Parathyroid adenoma (tissue), 2 donors: ENCODE measurements at regions not wholly inside any gene's neighbourhood (a gene's known extent, or its start where the extent isn't known, plus 50 kb on each side); places are given as distances from the start of the nearest gene placed in this dataset.
"Not testable (repeated sequence)": the region's sequence is repeated elsewhere in the genome, so short reads cannot be mapped to it uniquely, and the experiment has no call there.

ENCODE experiments used
- H2AFZ ChIP-seq: fragments of 300-600 bp; sonication (generic); one replicate; pipeline ENCODE4 v1.7.0; 2017; ENCODE audit warnings: antibody characterized with exemption, mild to moderate bottlenecking
- H3K27ac ChIP-seq: fragments of 300-600 bp; sonication (generic); one replicate; pipeline ENCODE4 v1.7.0; 2017
- H3K27me3 ChIP-seq: fragments of 300-600 bp; sonication (generic); one replicate; pipeline ENCODE4 v1.7.0; 2017; ENCODE audit warnings: low read length; ENCODE audit not compliant: control insufficient read depth, insufficient read depth
- H3K36me3 ChIP-seq: fragments of 300-600 bp; sonication (generic); one replicate; pipeline ENCODE4 v1.7.0; 2017; ENCODE audit warnings: low read length; ENCODE audit not compliant: control insufficient read depth, insufficient read depth
- H3K4me1 ChIP-seq: fragments of 300-600 bp; sonication (generic); one replicate; pipeline ENCODE4 v1.7.0; 2017; ENCODE audit warnings: control low read depth
- H3K4me2 ChIP-seq: fragments of 300-600 bp; sonication (generic); one replicate; pipeline ENCODE4 v1.7.0; 2017; ENCODE audit warnings: low read length
- H3K4me3 ChIP-seq: fragments of 300-600 bp; sonication (generic); one replicate; pipeline ENCODE4 v1.7.0; 2017; ENCODE audit warnings: low read depth, low read length
- H3K79me2 ChIP-seq: fragments of 300-600 bp; sonication (generic); one replicate; pipeline ENCODE4 v1.7.0; 2017; ENCODE audit warnings: control low read depth
- H3K9ac ChIP-seq: fragments of 300-600 bp; sonication (generic); one replicate; pipeline ENCODE4 v1.7.0; 2017; ENCODE audit warnings: mild to moderate bottlenecking
- H3K9me3 ChIP-seq: fragments of 300-600 bp; sonication (generic); one replicate; pipeline ENCODE4 v1.7.0; 2017; ENCODE audit warnings: low read length; ENCODE audit not compliant: control insufficient read depth
- CTCF ChIP-seq: fragments of 300-600 bp; sonication (generic); IDR thresholded peaks from one replicate; pipeline ENCODE4 v1.7.0; 2017; ENCODE audit warnings: antibody characterized with exemption, mild to moderate bottlenecking
- donor health status: primary hyperparathyroidism.

- Histone ChIP-seq H3K9me3 (no peaks in the 10 kb centered on the region), H3K4me1 (peaks cover 5% of the 10 kb centered on the region), H3K4me2 (no peak overlapping the region), H3K27me3 (no peaks in the 10 kb centered on the region), H3K79me2 (no peaks in the 10 kb centered on the region), H3K4me3 (no peak overlapping the region), H3K9ac (no peak overlapping the region), H3K27ac (no peak overlapping the region), H2AFZ (no peak overlapping the region), H3K36me3 (no peaks in the 10 kb centered on the region)
- no peak for TF ChIP-seq CTCF
These were observed 86.0 kb upstream of the CLINT1 start for GRCh38 chr5:157944938-157945337.

- no peak overlapping the region for H3K4me2 ChIP-seq
- TF ChIP-seq CTCF, result no peak
- H3K27me3 ChIP-seq, result no peaks in the 10 kb centered on the region
- no peak overlapping the region for H2AFZ ChIP-seq
- H3K27ac ChIP-seq, result no peak overlapping the region
- no peaks in the 10 kb centered on the region for H3K9me3 ChIP-seq
- no peaks in the 10 kb centered on the region for H3K36me3 ChIP-seq
- peaks cover 5% of the 10 kb centered on the region for H3K4me1 ChIP-seq
- H3K79me2 ChIP-seq, result no peaks in the 10 kb centered on the region
- no peak overlapping the region for H3K9ac ChIP-seq
- H3K4me3 ChIP-seq, result no peak overlapping the region
These were observed 85.2 kb upstream of the CLINT1 start for GRCh38 chr5:157944077-157944633.

- Histone ChIP-seq H3K27me3 (no peaks in the 10 kb centered on the region), H3K4me3 (no peak overlapping the region), H3K9ac (no peak overlapping the region), H3K36me3 (no peaks in the 10 kb centered on the region), H3K79me2 (no peaks in the 10 kb centered on the region), H2AFZ (no peak overlapping the region), H3K27ac (no peak overlapping the region), H3K9me3 (no peaks in the 10 kb centered on the region), H3K4me1 (no peaks in the 10 kb centered on the region), H3K4me2 (no peak overlapping the region)
- TF ChIP-seq CTCF, result no peak
These were observed 83.7 kb upstream of the CLINT1 start for GRCh38 chr5:157942595-157942994.

- Histone ChIP-seq H2AFZ (no peak overlapping the region), H3K27me3 (no peaks in the 10 kb centered on the region), H3K9ac (no peak overlapping the region), H3K27ac (no peak overlapping the region), H3K36me3 (no peaks in the 10 kb centered on the region), H3K4me3 (no peak overlapping the region), H3K4me2 (no peak overlapping the region), H3K9me3 (no peaks in the 10 kb centered on the region), H3K79me2 (no peaks in the 10 kb centered on the region), H3K4me1 (no peaks in the 10 kb centered on the region)
- TF ChIP-seq CTCF, result no peak
These were observed 82.7 kb upstream of the CLINT1 start for GRCh38 chr5:157941616-157942015.

GRCh38 chr5:157938101-157938500, 79.2 kb upstream of the CLINT1 start:
- not testable (repeated sequence) for H3K79me2 ChIP-seq, H3K36me3 ChIP-seq, H3K4me1 ChIP-seq, H3K9me3 ChIP-seq, H3K4me3 ChIP-seq, H2AFZ ChIP-seq, H3K4me2 ChIP-seq, H3K27me3 ChIP-seq, H3K27ac ChIP-seq, H3K9ac ChIP-seq

- H2AFZ ChIP-seq, H3K36me3 ChIP-seq, H3K4me1 ChIP-seq, H3K27ac ChIP-seq, H3K79me2 ChIP-seq, H3K4me2 ChIP-seq, H3K9ac ChIP-seq, H3K9me3 ChIP-seq, H3K27me3 ChIP-seq, H3K4me3 ChIP-seq: not testable (repeated sequence)
These were observed 78.0 kb upstream of the CLINT1 start for GRCh38 chr5:157936776-157937501.
